ENCODE measurements at regions not wholly inside any gene's neighbourhood (a gene's known extent, or its start where the extent isn't known, plus 50 kb on each side); places are given as distances from the start of the nearest gene placed in this dataset.

GRCh38 chr6:150510576-150510975, 89.1 kb upstream of the PLEKHG1 start:
- Histone ChIP-seq H3K4me1 (no peaks in the 10 kb centered on the region), H3K9me3 (no peaks in the 10 kb centered on the region), H3K36me3 (no peaks in the 10 kb centered on the region), H3K27ac (no peak overlapping the region), H3K4me3 (no peak overlapping the region), H3K27me3 (no peaks in the 10 kb centered on the region)
- intact Hi-C loops (cut with DNase I) = no loop called here
- no peak for TF ChIP-seq CTCF (IDR thresholded peaks at IDR 0.05)
- no peak for TF ChIP-seq POLR2A (IDR thresholded peaks at IDR 0.05)
- TF ChIP-seq POLR2AphosphoS5 (IDR thresholded peaks at IDR 0.05; ENCODE audit: insufficient read depth in 1 of 2, low read depth in 1 of 2) = no peak
- no peak for DNase-seq (ENCODE audit: extremely low spot score in 2 of 2)

DNA sequence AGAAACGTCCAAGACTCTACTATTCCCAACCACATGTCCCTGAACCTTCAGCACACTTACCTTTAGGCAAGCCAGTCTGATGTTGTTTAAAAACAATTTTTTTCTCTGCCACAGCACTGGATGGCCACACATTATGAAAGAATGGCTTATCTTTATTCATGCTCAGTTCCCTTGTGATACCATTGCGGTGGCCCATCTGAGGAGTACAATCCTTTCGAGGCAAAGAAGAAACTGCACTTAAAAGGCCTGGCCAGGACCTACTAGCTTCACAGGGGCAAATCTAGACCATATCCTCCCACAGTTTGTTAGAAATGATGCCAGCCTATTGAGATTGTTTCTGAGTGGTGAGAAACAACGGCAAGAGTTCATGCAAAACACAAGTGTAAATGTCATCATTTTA, 88.4 kb upstream of the PLEKHG1 start:
- H3K27ac ChIP-seq = no peak overlapping the region
- no peaks in the 10 kb centered on the region for H3K36me3 ChIP-seq
- intact Hi-C loops (cut with DNase I) = no loop called here
- DNase-seq (ENCODE audit: extremely low spot score in 2 of 2) = no peak
- H3K4me1 ChIP-seq = no peaks in the 10 kb centered on the region
- TF ChIP-seq POLR2AphosphoS5 (IDR thresholded peaks at IDR 0.05; ENCODE audit: insufficient read depth in 1 of 2, low read depth in 1 of 2) = no peak
- TF ChIP-seq POLR2A (IDR thresholded peaks at IDR 0.05) = no peak
- no peak for TF ChIP-seq CTCF (IDR thresholded peaks at IDR 0.05)
- no peaks in the 10 kb centered on the region for H3K9me3 ChIP-seq
- H3K4me3 ChIP-seq = no peak overlapping the region
- no peaks in the 10 kb centered on the region for H3K27me3 ChIP-seq

DNA sequence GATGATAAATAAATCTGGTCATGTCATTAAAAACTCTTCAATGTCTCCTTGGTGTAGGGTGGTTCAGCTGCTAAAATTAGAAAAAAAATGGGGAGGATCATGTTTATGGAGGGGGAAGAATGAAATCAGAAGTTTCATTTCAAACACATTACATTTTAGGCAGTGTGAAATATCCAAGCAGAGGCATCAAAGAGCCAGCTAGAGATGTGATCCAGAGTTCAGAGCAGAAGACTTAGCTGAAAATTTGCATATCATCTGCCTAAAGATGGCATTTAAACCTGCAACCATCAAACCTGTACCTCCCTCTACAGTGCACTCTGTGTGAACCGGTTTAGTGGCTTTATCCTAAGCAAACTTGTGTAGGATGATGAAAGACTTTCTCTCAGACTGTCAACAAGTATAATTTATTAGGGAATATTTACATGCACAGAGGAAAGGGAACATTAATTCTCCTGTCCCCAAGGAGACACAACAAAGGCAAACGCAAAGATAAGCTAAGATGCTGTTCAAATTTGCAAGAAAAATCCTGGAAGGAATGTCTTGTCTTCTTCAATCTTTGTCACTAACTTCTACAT, 84.8 kb upstream of the PLEKHG1 start:
- H3K36me3 ChIP-seq = no peaks in the 10 kb centered on the region
- H3K27ac ChIP-seq = no peak overlapping the region
- no peak for TF ChIP-seq POLR2AphosphoS5 (IDR thresholded peaks at IDR 0.05; ENCODE audit: insufficient read depth in 1 of 2, low read depth in 1 of 2)
- no peak for TF ChIP-seq POLR2A (IDR thresholded peaks at IDR 0.05)
- no peak for TF ChIP-seq CTCF (IDR thresholded peaks at IDR 0.05)
- H3K4me1 ChIP-seq = no peaks in the 10 kb centered on the region
- DNase-seq (ENCODE audit: extremely low spot score in 2 of 2) = no peak
- intact Hi-C loops (cut with DNase I) = no loop called here
- no peak overlapping the region for H3K4me3 ChIP-seq
- H3K9me3 ChIP-seq = no peaks in the 10 kb centered on the region
- H3K27me3 ChIP-seq = no peaks in the 10 kb centered on the region

DNA sequence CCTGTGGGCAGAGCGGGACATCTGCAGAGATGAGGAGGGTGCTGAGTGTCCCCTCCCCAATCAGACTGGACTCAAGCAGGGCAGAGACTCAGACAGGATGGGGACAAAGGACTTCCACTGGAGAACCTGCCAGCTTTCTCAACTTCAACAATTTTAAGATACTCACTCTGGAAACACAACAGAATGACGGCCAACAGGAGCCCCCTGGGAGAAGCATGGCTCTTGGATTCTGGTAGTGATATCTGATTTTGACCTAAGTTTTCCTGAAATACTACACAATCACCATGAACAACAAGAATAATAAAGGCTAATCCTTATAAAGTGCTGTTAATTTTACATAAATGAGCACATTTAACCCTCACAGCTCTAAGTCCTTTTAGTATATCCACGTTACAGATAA, 83.5 kb upstream of the PLEKHG1 start:
- Histone ChIP-seq H3K4me3 (no peak overlapping the region), H3K36me3 (no peaks in the 10 kb centered on the region), H3K4me1 (no peaks in the 10 kb centered on the region), H3K27ac (no peak overlapping the region), H3K9me3 (no peaks in the 10 kb centered on the region), H3K27me3 (no peaks in the 10 kb centered on the region)
- no peak for DNase-seq (ENCODE audit: extremely low spot score in 2 of 2)
- intact Hi-C loops (cut with DNase I) = no loop called here
- no peak for TF ChIP-seq CTCF (IDR thresholded peaks at IDR 0.05)
- TF ChIP-seq POLR2A (IDR thresholded peaks at IDR 0.05) = no peak
- no peak for TF ChIP-seq POLR2AphosphoS5 (IDR thresholded peaks at IDR 0.05; ENCODE audit: insufficient read depth in 1 of 2, low read depth in 1 of 2)

- no peak overlapping the region for H3K4me3 ChIP-seq
- no peaks in the 10 kb centered on the region for H3K36me3 ChIP-seq
- H3K4me1 ChIP-seq = no peaks in the 10 kb centered on the region
- H3K9me3 ChIP-seq = no peaks in the 10 kb centered on the region
- H3K27me3 ChIP-seq = no peaks in the 10 kb centered on the region
- no peak overlapping the region for H3K27ac ChIP-seq
- TF ChIP-seq CTCF (IDR thresholded peaks at IDR 0.05) (no peak), POLR2A (IDR thresholded peaks at IDR 0.05) (no peak), POLR2AphosphoS5 (IDR thresholded peaks at IDR 0.05; ENCODE audit: insufficient read depth in 1 of 2, low read depth in 1 of 2) (no peak)
- intact Hi-C loops (cut with DNase I) = no loop called here
- no peak for DNase-seq (ENCODE audit: extremely low spot score in 2 of 2)
Observed at GRCh38 chr6:150517175-150517574, 82.5 kb upstream of the PLEKHG1 start.
